Stomach (tissue), 8 donors: ENCODE measurements at regions not wholly inside any gene's neighbourhood (a gene's known extent, or its start where the extent isn't known, plus 50 kb on each side); places are given as distances from the start of the nearest gene placed in this dataset.

ENCODE experiments used
- DNase-seq, 2 donors: peaks; one replicate each; pipeline versions ENCODE4 v3.0.0 to v3.0.0-alpha.2; 2013 to 2019
- H3K27ac ChIP-seq, 5 donors: fragments of 200-600 bp in 4 of 5; sonication (generic) in 4 of 5; one replicate each; pipeline ENCODE4 v1.5.1; 2013 to 2019; ENCODE audit warnings: mild to moderate bottlenecking in 1 of 5, moderate library complexity in 1 of 5
- H3K27me3 ChIP-seq, 3 donors: fragments of 200-600 bp; sonication (generic); one replicate each; pipeline ENCODE4 v1.5.1; 2017 to 2019; ENCODE audit warnings: mixed run types in 1 of 3
- H3K36me3 ChIP-seq, 4 donors: fragments of 200-600 bp; sonication (generic); 1 replicate in 3 of 4; 2 replicates in 1 of 4; pipeline ENCODE4 v1.5.1; 2016 to 2019
- H3K4me1 ChIP-seq, 4 donors: fragments of 200-600 bp; sonication (generic); one replicate each; pipeline ENCODE4 v1.5.1; 2016 to 2019
- H3K4me3 ChIP-seq, 4 donors: fragments of 200-600 bp; sonication (generic) in 3 of 4; one replicate each; pipeline ENCODE4 v1.5.1; 2016 to 2019; ENCODE audit warnings: mild to moderate bottlenecking in 1 of 4
- H3K9me3 ChIP-seq, 4 donors: fragments of 200-600 bp; sonication (generic); one replicate each; pipeline ENCODE4 v1.5.1; 2016 to 2019
- CTCF ChIP-seq, 7 experiments: fragments of 450-650 bp in 4 of 7; fragments of 200-600 bp in 3 of 7; sonication (generic) in 3 of 7; IDR thresholded peaks; one replicate each; pipeline ENCODE4 v1.5.1; 2016 to 2019; ENCODE audit warnings: antibody characterized with exemption in 7 of 7, control low read depth in 2 of 7, mild to moderate bottlenecking in 1 of 7
- EP300 ChIP-seq: sonication (generic); formaldehyde crosslinking; IDR thresholded peaks from one replicate; pipeline ENCODE4 v1.6.1; 2017; ENCODE audit warnings: antibody characterized with exemption
- POLR2A ChIP-seq, 4 donors: fragments of 450-650 bp; IDR thresholded peaks; one replicate each; pipeline ENCODE4 v1.6.1; 2016; ENCODE audit warnings: antibody characterized with exemption in 4 of 4, control low read depth in 2 of 4, mild to moderate bottlenecking in 1 of 4, moderate library complexity in 1 of 4
- POLR2AphosphoS5 ChIP-seq, 3 donors: sonication (generic); formaldehyde crosslinking; IDR thresholded peaks; one replicate each; pipeline ENCODE4 v1.6.1; 2016; ENCODE audit warnings: antibody characterized with exemption in 3 of 3
- WGBS, 5 donors: extraction: QIAGEN DNeasy Blood & Tissue Kit in 3 of 5; methylation state at CpG; one replicate each; pipeline versions ENCODE4 v1.1.5 to v1.1.7; 2013 to 2018; 5-methylcytosine and 5-hydroxymethylcytosine counted together
- intact Hi-C: fragments of 100-400 bp; cut with DNase I; formaldehyde crosslinking; loops from one replicate; pipeline ENCODE4 v1.15.1; 2023; ENCODE audit warnings: low total_unique reads
- donor health status: healthy with polysubstance abuse.
- donor health status: Bipolar disorder and iron deficiency.
- donor health status: healthy.

GRCh38 chr2:163990541-163990940, 254.7 kb upstream of the FIGN start:
- H3K27me3 ChIP-seq, result no peaks in the 10 kb centered on the region
- H3K4me1 ChIP-seq, result no peaks in the 10 kb centered on the region
- H3K9me3 ChIP-seq, result no peaks in the 10 kb centered on the region
- WGBS, 5 donors, result 68 to 84% (median 75%) methylated on average over 2 of the region's 2 CpGs
- no peak overlapping the region for H3K4me3 ChIP-seq
- DNase-seq, result no peak
- intact Hi-C loops, result no loop called here
- no peak overlapping the region for H3K27ac ChIP-seq
- H3K36me3 ChIP-seq, result no peaks in the 10 kb centered on the region
- no peak for TF ChIP-seq POLR2A (IDR thresholded peaks at IDR 0.05)
- no peak for TF ChIP-seq EP300

GRCh38 chr2:163990101-163990500, 254.3 kb upstream of the FIGN start:
- intact Hi-C loops, result no loop called here
- no peaks in the 10 kb centered on the region for H3K4me1 ChIP-seq
- DNase-seq, result no peak
- no peaks in the 10 kb centered on the region for H3K9me3 ChIP-seq
- no peak overlapping the region for H3K27ac ChIP-seq
- 68 to 81% (median 79%) methylated on average over 4 of the region's 4 CpGs for WGBS, 5 donors
- no peak for TF ChIP-seq POLR2AphosphoS5 (IDR thresholded peaks at IDR 0.05)
- TF ChIP-seq CTCF (IDR thresholded peaks at IDR 0.05), result no peak
- no peak for TF ChIP-seq POLR2A (IDR thresholded peaks at IDR 0.05)
- no peak for TF ChIP-seq EP300
- H3K27me3 ChIP-seq, result no peaks in the 10 kb centered on the region
- H3K36me3 ChIP-seq, result no peaks in the 10 kb centered on the region
- H3K4me3 ChIP-seq, result no peak overlapping the region

- Histone ChIP-seq H3K4me3 (no peak overlapping the region), H3K27me3 (no peaks in the 10 kb centered on the region), H3K27ac (no peak overlapping the region), H3K4me1 (no peaks in the 10 kb centered on the region), H3K36me3 (no peaks in the 10 kb centered on the region), H3K9me3 (no peaks in the 10 kb centered on the region)
- no peak for DNase-seq
- 87 to 92% (median 88%) methylated on average over 6 of the region's 6 CpGs for WGBS, 5 donors
- intact Hi-C loops, result no loop called here
- TF ChIP-seq POLR2A (IDR thresholded peaks at IDR 0.05) (no peak), EP300 (no peak), POLR2AphosphoS5 (IDR thresholded peaks at IDR 0.05) (no peak), CTCF (IDR thresholded peaks at IDR 0.05) (no peak)
Measured at GRCh38 chr2:163987175-163987940, 251.6 kb upstream of the FIGN start.

DNA sequence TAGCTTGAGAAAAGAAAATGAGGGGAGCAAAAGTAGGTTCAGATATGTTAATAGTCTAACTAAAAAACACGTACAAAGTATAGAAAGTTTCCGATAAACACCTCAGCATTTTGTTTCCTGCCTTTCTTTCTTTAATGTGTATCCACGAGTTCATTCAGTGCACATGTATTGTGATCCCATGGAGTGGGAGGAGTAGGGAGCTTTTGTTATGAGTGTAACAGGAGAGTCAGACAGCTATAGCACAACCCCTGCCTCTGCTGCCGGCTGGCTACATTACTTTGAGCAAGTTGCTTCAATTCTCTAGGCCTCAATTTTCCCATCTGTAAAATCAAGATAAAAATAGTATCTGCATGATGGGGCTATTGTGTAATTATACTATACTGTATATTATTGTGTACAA, 249.2 kb upstream of the FIGN start:
- H3K27me3 ChIP-seq, result no peaks in the 10 kb centered on the region
- intact Hi-C loops, result no loop called here
- no peak overlapping the region for H3K27ac ChIP-seq
- 65 to 75% (median 71%) methylated on average over 4 of the region's 4 CpGs for WGBS, 5 donors
- H3K36me3 ChIP-seq, result no peaks in the 10 kb centered on the region
- TF ChIP-seq POLR2AphosphoS5 (IDR thresholded peaks at IDR 0.05), result no peak
- no peak for TF ChIP-seq EP300
- TF ChIP-seq CTCF (IDR thresholded peaks at IDR 0.05), result no peak
- TF ChIP-seq POLR2A (IDR thresholded peaks at IDR 0.05), result no peak
- no peak overlapping the region for H3K4me3 ChIP-seq
- H3K9me3 ChIP-seq, result no peaks in the 10 kb centered on the region
- no peak for DNase-seq
- no peaks in the 10 kb centered on the region for H3K4me1 ChIP-seq

DNA sequence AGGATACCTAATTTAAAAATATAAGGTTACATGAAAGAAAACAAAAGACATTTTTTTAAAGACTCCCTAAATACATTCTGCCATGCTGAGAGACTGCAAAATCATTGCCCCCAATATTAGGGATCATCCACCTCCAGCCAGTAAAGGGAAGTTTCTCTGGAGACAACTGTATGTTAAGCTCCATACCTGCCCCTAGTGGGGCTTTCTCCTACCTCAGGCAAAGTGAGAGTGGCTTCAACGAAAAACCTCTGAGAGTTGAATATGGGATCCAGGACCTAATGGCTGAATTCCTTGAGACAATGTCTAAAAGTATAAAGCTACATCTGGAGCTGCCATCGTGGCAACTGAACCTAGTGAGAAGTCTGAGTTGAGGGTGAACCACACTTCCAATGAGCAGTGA, 248.1 kb upstream of the FIGN start:
- 71 to 91% (median 75%) methylated on average over 2 of the region's 2 CpGs for WGBS, 5 donors
- Histone ChIP-seq H3K27me3 (no peaks in the 10 kb centered on the region), H3K36me3 (no peaks in the 10 kb centered on the region), H3K4me3 (no peak overlapping the region), H3K27ac (no peak overlapping the region), H3K9me3 (no peaks in the 10 kb centered on the region), H3K4me1 (no peaks in the 10 kb centered on the region)
- intact Hi-C loops, result no loop called here
- TF ChIP-seq CTCF (IDR thresholded peaks at IDR 0.05) (no peak), POLR2A (IDR thresholded peaks at IDR 0.05) (no peak), POLR2AphosphoS5 (IDR thresholded peaks at IDR 0.05) (no peak), EP300 (no peak)
- no peak for DNase-seq
